ENCODE measurements at regions not wholly inside any gene's neighbourhood (a gene's known extent, or its start where the extent isn't known, plus 50 kb on each side); places are given as distances from the start of the nearest gene placed in this dataset.

- 93% methylated on average over 4 of the region's 4 CpGs for WGBS (ENCODE audit: insufficient coverage)
- no peaks in the 10 kb centered on the region for H3K9me3 ChIP-seq (ENCODE audit: control insufficient read depth, insufficient read depth, low read length)
- Mint-ChIP-seq H3K36me3 (no peaks in the 10 kb centered on the region), H3K4me3 (no peak overlapping the region), H3K9me3 (no peaks in the 10 kb centered on the region), H3K4me1 (no peaks in the 10 kb centered on the region), H3K27ac (no peak overlapping the region), H3K27me3 (ENCODE audit: low read depth in 2 of 2) (no peaks in the 10 kb centered on the region)
- intact Hi-C loops (cut with micrococcal nuclease): no loop called here
- H3K27me3 ChIP-seq (ENCODE audit: control insufficient read depth, insufficient read depth, low read length): no peaks in the 10 kb centered on the region
- no peaks in the 10 kb centered on the region for H3K36me3 ChIP-seq (ENCODE audit: control insufficient read depth, insufficient read depth, low read length)
- no peaks in the 10 kb centered on the region for H3K4me1 ChIP-seq (ENCODE audit: control insufficient read depth, insufficient read depth, low read length)
- H3K4me3 ChIP-seq (ENCODE audit: low read length): no peak overlapping the region
- H3K27ac ChIP-seq (ENCODE audit: low read length): no peak overlapping the region
- TF ChIP-seq CTCF (IDR thresholded peaks at IDR 0.05): no peak
- DNase-seq: no peak
- no peak for ATAC-seq
These were observed 87.1 kb downstream of the SOX4 start for GRCh38 chr6:21680611-21681010.

GRCh38 chr6:21690489-21690888, 96.9 kb downstream of the SOX4 start:
- no peaks in the 10 kb centered on the region for H3K36me3 ChIP-seq (ENCODE audit: control insufficient read depth, insufficient read depth, low read length)
- no peaks in the 10 kb centered on the region for H3K9me3 Mint-ChIP-seq
- no peak overlapping the region for H3K27ac ChIP-seq (ENCODE audit: low read length)
- no peak overlapping the region for H3K27ac Mint-ChIP-seq
- no peak overlapping the region for H3K4me3 Mint-ChIP-seq
- ATAC-seq (no peak), DNase-seq (no peak)
- no peaks in the 10 kb centered on the region for H3K36me3 Mint-ChIP-seq
- no peaks in the 10 kb centered on the region for H3K4me1 ChIP-seq (ENCODE audit: control insufficient read depth, insufficient read depth, low read length)
- H3K4me1 Mint-ChIP-seq: no peaks in the 10 kb centered on the region
- intact Hi-C loops (cut with micrococcal nuclease): no loop called here
- no peaks in the 10 kb centered on the region for H3K9me3 ChIP-seq (ENCODE audit: control insufficient read depth, insufficient read depth, low read length)
- no peak overlapping the region for H3K4me3 ChIP-seq (ENCODE audit: low read length)
- TF ChIP-seq CTCF (IDR thresholded peaks at IDR 0.05): no peak
- H3K27me3 Mint-ChIP-seq (ENCODE audit: low read depth in 2 of 2): peaks cover 0 to 5% of the 10 kb centered on the region in 2 donors
- H3K27me3 ChIP-seq (ENCODE audit: control insufficient read depth, insufficient read depth, low read length): no peaks in the 10 kb centered on the region

DNA sequence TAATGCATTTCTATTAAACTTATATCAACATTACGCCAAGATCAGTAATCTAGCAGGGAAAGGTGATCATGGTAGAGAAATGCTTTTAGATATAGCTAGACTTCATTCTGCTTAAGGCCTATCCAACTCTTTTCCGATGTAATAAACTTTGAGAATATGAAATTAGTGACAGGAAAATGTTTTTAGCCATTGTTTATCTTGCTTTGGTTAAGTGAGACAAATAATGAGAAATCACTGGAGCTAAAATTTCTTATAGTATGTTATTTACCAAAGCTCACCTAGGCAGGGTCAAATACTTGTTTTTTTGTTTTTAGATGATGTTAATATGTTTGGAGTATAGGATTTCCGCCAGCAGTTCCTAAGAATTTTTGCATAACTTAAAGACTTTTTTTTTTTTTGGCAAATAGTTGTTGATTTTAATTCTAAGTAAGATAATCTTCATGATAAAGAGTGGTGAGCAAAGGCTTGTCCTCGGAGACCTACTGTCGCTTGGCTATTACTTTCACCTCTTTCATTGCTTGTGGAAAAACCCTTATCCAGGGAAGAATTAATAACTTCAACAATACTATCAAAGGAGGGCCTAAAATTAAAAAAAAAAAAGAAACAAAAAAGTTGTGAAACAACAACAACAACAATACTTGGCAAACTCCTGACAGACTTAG, 98.3 kb downstream of the SOX4 start:
- 83% methylated on average over 5 of the region's 5 CpGs for WGBS (ENCODE audit: insufficient coverage)
- Mint-ChIP-seq H3K4me3 (no peak overlapping the region), H3K27ac (no peak overlapping the region), H3K9me3 (no peaks in the 10 kb centered on the region), H3K27me3 (ENCODE audit: low read depth in 2 of 2) (peaks cover 0 to 5% of the 10 kb centered on the region in 2 donors), H3K36me3 (no peaks in the 10 kb centered on the region), H3K4me1 (no peaks in the 10 kb centered on the region)
- Histone ChIP-seq H3K27ac (ENCODE audit: low read length) (no peak overlapping the region), H3K9me3 (ENCODE audit: control insufficient read depth, insufficient read depth, low read length) (no peaks in the 10 kb centered on the region), H3K4me1 (ENCODE audit: control insufficient read depth, insufficient read depth, low read length) (no peaks in the 10 kb centered on the region), H3K4me3 (ENCODE audit: low read length) (no peak overlapping the region), H3K36me3 (ENCODE audit: control insufficient read depth, insufficient read depth, low read length) (no peaks in the 10 kb centered on the region), H3K27me3 (ENCODE audit: control insufficient read depth, insufficient read depth, low read length) (no peaks in the 10 kb centered on the region)
- intact Hi-C loops (cut with micrococcal nuclease): no loop called here
- ATAC-seq (no peak), DNase-seq (no peak)
- no peak for TF ChIP-seq CTCF (IDR thresholded peaks at IDR 0.05)

GRCh38 chr6:21692721-21693120, 99.2 kb downstream of the SOX4 start:
- H3K27me3 Mint-ChIP-seq (ENCODE audit: low read depth in 2 of 2): peaks cover 0 to 5% of the 10 kb centered on the region in 2 donors
- no peak for TF ChIP-seq CTCF (IDR thresholded peaks at IDR 0.05)
- Histone ChIP-seq H3K36me3 (ENCODE audit: control insufficient read depth, insufficient read depth, low read length) (no peaks in the 10 kb centered on the region), H3K4me3 (ENCODE audit: low read length) (no peak overlapping the region), H3K9me3 (ENCODE audit: control insufficient read depth, insufficient read depth, low read length) (no peaks in the 10 kb centered on the region), H3K27ac (ENCODE audit: low read length) (no peak overlapping the region), H3K27me3 (ENCODE audit: control insufficient read depth, insufficient read depth, low read length) (no peaks in the 10 kb centered on the region), H3K4me1 (ENCODE audit: control insufficient read depth, insufficient read depth, low read length) (no peaks in the 10 kb centered on the region)
- H3K4me1 Mint-ChIP-seq: no peaks in the 10 kb centered on the region
- WGBS (ENCODE audit: insufficient coverage): 38% methylated on average over 1 of the region's 1 CpG
- intact Hi-C loops (cut with micrococcal nuclease): no loop called here
- H3K9me3 Mint-ChIP-seq: no peaks in the 10 kb centered on the region
- H3K36me3 Mint-ChIP-seq: no peaks in the 10 kb centered on the region
- no peak overlapping the region for H3K4me3 Mint-ChIP-seq
- DNase-seq (no peak), ATAC-seq (no peak)
- no peak overlapping the region for H3K27ac Mint-ChIP-seq
